ENCODE measurements at regions not wholly inside any gene's neighbourhood (a gene's known extent, or its start where the extent isn't known, plus 50 kb on each side); places are given as distances from the start of the nearest gene placed in this dataset.

- H3K27me3 ChIP-seq (ENCODE audit: insufficient read depth in 3 of 3, low read length in 2 of 3) = no peaks in the 10 kb centered on the region
- TF ChIP-seq CTCF (IDR thresholded peaks at IDR 0.05) = no peak
- H3K27ac ChIP-seq = no peak overlapping the region
- H3K9me3 ChIP-seq = no peaks in the 10 kb centered on the region
- no peak overlapping the region for H3K4me3 ChIP-seq
- WGBS, 3 donors = 42 to 53% (median 45%) methylated on average over 3 of the region's 3 CpGs
- ATAC-seq = no peak
- no peak for DNase-seq
- H3K36me3 ChIP-seq (ENCODE audit: insufficient read depth in 1 of 2, low read depth in 1 of 2) = no peaks in the 10 kb centered on the region
- intact Hi-C loops (cut with DNase I) = loop anchor here in 1 of 2 donors (10.0 kb wide), 1 partner anchor 420 kb away; no protein-coding TSS in a partner anchor
- H3K4me1 ChIP-seq = peaks cover 17% of the 10 kb centered on the region
These were observed 310.6 kb downstream of the MAP2K6 start for GRCh38 chr17:69725146-69725545.

- H3K27ac ChIP-seq = no peak overlapping the region
- H3K4me3 ChIP-seq = no peak overlapping the region
- peaks cover 30% of the 10 kb centered on the region for H3K4me1 ChIP-seq
- ATAC-seq (no peak), DNase-seq (no peak)
- intact Hi-C loops (cut with DNase I) = loop anchor here in 1 of 2 donors (10.0 kb wide), 1 partner anchor 416 kb away; no protein-coding TSS in a partner anchor
- no peaks in the 10 kb centered on the region for H3K27me3 ChIP-seq (ENCODE audit: insufficient read depth in 3 of 3, low read length in 2 of 3)
- 46 to 50% (median 49%) methylated on average over 2 of the region's 2 CpGs for WGBS, 3 donors
- H3K9me3 ChIP-seq = no peaks in the 10 kb centered on the region
- no peaks in the 10 kb centered on the region for H3K36me3 ChIP-seq (ENCODE audit: insufficient read depth in 1 of 2, low read depth in 1 of 2)
- no peak for TF ChIP-seq CTCF (IDR thresholded peaks at IDR 0.05)
These were observed 314.3 kb downstream of the MAP2K6 start for GRCh38 chr17:69728816-69729215.

- no peaks in the 10 kb centered on the region for H3K36me3 ChIP-seq (ENCODE audit: insufficient read depth in 1 of 2, low read depth in 1 of 2)
- H3K9me3 ChIP-seq = no peaks in the 10 kb centered on the region
- no peaks in the 10 kb centered on the region for H3K27me3 ChIP-seq (ENCODE audit: insufficient read depth in 3 of 3, low read length in 2 of 3)
- H3K4me1 ChIP-seq = peaks cover 41% of the 10 kb centered on the region
- no peak overlapping the region for H3K4me3 ChIP-seq
- no peak for TF ChIP-seq CTCF (IDR thresholded peaks at IDR 0.05)
- intact Hi-C loops (cut with DNase I) = loop anchor here in 1 of 2 donors (5.0 to 10.0 kb wide), 4 partner anchors 73 to 437 kb away; partner anchors contain the start of gene KCNJ2
- DNase-seq = no peak
- ATAC-seq = peak in 2 of 4 donors; percentile 5 to 45
- H3K27ac ChIP-seq = no peak overlapping the region
These were observed 315.4 kb downstream of the MAP2K6 start for GRCh38 chr17:69729944-69730343.

- intact Hi-C loops (cut with DNase I) = loop anchor here in 1 of 2 donors (5.0 kb wide), 3 partner anchors 75 to 435 kb away; partner anchors contain the start of gene KCNJ2
- DNase-seq (no peak), ATAC-seq (no peak)
- no peak for TF ChIP-seq CTCF (IDR thresholded peaks at IDR 0.05)
- peaks cover 42% of the 10 kb centered on the region for H3K4me1 ChIP-seq
- H3K4me3 ChIP-seq = no peak overlapping the region
- H3K27ac ChIP-seq = peak overlapping the region; percentile 73
- peaks cover under 1% of the 10 kb centered on the region for H3K9me3 ChIP-seq
- H3K36me3 ChIP-seq (ENCODE audit: insufficient read depth in 1 of 2, low read depth in 1 of 2) = no peaks in the 10 kb centered on the region
- no peaks in the 10 kb centered on the region for H3K27me3 ChIP-seq (ENCODE audit: insufficient read depth in 3 of 3, low read length in 2 of 3)
- WGBS, 3 donors = 91 to 97% (median 93%) methylated on average over 3 of the region's 3 CpGs
These were observed 317.9 kb downstream of the MAP2K6 start for GRCh38 chr17:69732272-69732918.

Measured in psoas muscle (tissue), 7 donors.